Panc1 (cell line): ENCODE measurements at regions not wholly inside any gene's neighbourhood (a gene's known extent, or its start where the extent isn't known, plus 50 kb on each side); places are given as distances from the start of the nearest gene placed in this dataset.

Source experiments
- ATAC-seq: fragments of 200-7000 bp; cut with Tn5 transposase; 2 replicates; pipeline ENCODE4 v1.9.1; 2020; ENCODE audit warnings: mild to moderate bottlenecking, moderate library complexity
- BruUV-seq: library from RNA; stranded (reverse); fragments of 400-500 nt; replicated peaks from 2 replicates; lab custom pipeline; 2021; lab: Mats Ljungman, UMichigan
- CTCF ChIA-PET: fragments of 300-600 bp; sonication (Branson Sonifier 250); formaldehyde crosslinking; loops from one replicate; lab custom pipeline; 2022; ENCODE audit warnings: antibody characterized with exemption; lab: Charles Lee
- POLR2A ChIA-PET: fragments of 300-600 bp; sonication (Branson Sonifier 250); formaldehyde crosslinking; loops from one replicate; lab custom pipeline; 2022; ENCODE audit warnings: antibody characterized with exemption; lab: Charles Lee
- DNase-seq: peaks from one replicate; pipeline ENCODE4 v3.0.0-alpha.2; 2010; ENCODE audit warnings: low read depth, low spot score
- H3K27ac ChIP-seq: 2 replicates; pipeline ENCODE4 v1.5.1; 2011; ENCODE audit warnings: mild to moderate bottlenecking, low read length, inconsistent platforms
- H3K27me3 ChIP-seq: fragments of 200-500 bp; sonication (Bioruptor generic); 2 replicates; pipeline ENCODE4 v1.6.0; 2014; ENCODE audit warnings: low read length, inconsistent platforms; ENCODE audit not compliant: control insufficient read depth, insufficient read depth
- H3K36me3 ChIP-seq: fragments of 200-500 bp; sonication (Bioruptor generic); 2 replicates; pipeline ENCODE4 v1.5.1; 2014; ENCODE audit warnings: inconsistent platforms, mild to moderate bottlenecking, low read length, moderate library complexity; ENCODE audit not compliant: control insufficient read depth, insufficient read depth
- H3K4me1 ChIP-seq: 2 replicates; pipeline ENCODE4 v1.5.1; 2011; ENCODE audit warnings: inconsistent platforms, mild to moderate bottlenecking, low read length, moderate library complexity; ENCODE audit not compliant: control insufficient read depth, insufficient read depth
- H3K4me3 ChIP-seq, 2 experiments: 2 replicates each; pipeline ENCODE4 v1.5.1; 2011 to 2012; ENCODE audit warnings: low read depth in 2 of 2, low read length in 2 of 2, mild to moderate bottlenecking in 2 of 2, inconsistent platforms in 1 of 2, moderate library complexity in 1 of 2
- H3K9me3 ChIP-seq: fragments of 200-500 bp; sonication (Bioruptor generic); 2 replicates; pipeline ENCODE4 v1.5.1; 2014; ENCODE audit warnings: low read depth, mild to moderate bottlenecking, inconsistent platforms, low read length, moderate library complexity; ENCODE audit not compliant: control insufficient read depth, insufficient read depth
- POLR2AphosphoS5 ChIP-seq: IDR thresholded peaks from 2 replicates; pipeline ENCODE4 v1.6.1; 2012; ENCODE audit warnings: mild to moderate bottlenecking, low read depth, low read length, moderate library complexity
- SIN3A ChIP-seq: IDR thresholded peaks from 2 replicates; pipeline ENCODE4 v1.6.1; 2012; ENCODE audit warnings: low read depth, mild to moderate bottlenecking, low read length, moderate library complexity, borderline replicate concordance; ENCODE audit not compliant: insufficient read depth
- TCF7L2 ChIP-seq: IDR thresholded peaks from 2 replicates; pipeline ENCODE4 v1.6.1; 2011; ENCODE audit warnings: mild to moderate bottlenecking, low read depth, low read length, inconsistent platforms
- in situ Hi-C: cut with HindIII; loops from 2 replicates; pipeline ENCODE4 v1.10.0; 2016; ENCODE audit warnings: low sequenced_read_pairs, low pct_unique_long_range_greater_than_20kb
- intact Hi-C: fragments of 100-400 bp; cut with micrococcal nuclease; formaldehyde crosslinking; loops from one replicate; pipeline ENCODE4 v1.10.0; 2022; ENCODE audit not compliant: unreplicated experiment
- TF ChIP-seq, protein P1 (sequence below): fragments of 450-650 bp; IDR thresholded peaks from 2 replicates; pipeline ENCODE4 v1.5.1; 2017; ENCODE audit warnings: mild to moderate bottlenecking
- TF ChIP-seq, protein P2 (sequence below), 2 experiments: IDR thresholded peaks; 2 replicates each; pipeline ENCODE4 v1.6.1; 2011 to 2012; ENCODE audit warnings: low read depth in 2 of 2, control low read depth in 1 of 2, low read length in 1 of 2, mild to moderate bottlenecking in 1 of 2, moderate library complexity in 1 of 2; ENCODE audit not compliant: insufficient read depth in 1 of 2

- H3K27ac ChIP-seq: no peak overlapping the region
- H3K36me3 ChIP-seq: no peaks in the 10 kb centered on the region
- H3K9me3 ChIP-seq: no peaks in the 10 kb centered on the region
- TF ChIP-seq, protein P1, sequence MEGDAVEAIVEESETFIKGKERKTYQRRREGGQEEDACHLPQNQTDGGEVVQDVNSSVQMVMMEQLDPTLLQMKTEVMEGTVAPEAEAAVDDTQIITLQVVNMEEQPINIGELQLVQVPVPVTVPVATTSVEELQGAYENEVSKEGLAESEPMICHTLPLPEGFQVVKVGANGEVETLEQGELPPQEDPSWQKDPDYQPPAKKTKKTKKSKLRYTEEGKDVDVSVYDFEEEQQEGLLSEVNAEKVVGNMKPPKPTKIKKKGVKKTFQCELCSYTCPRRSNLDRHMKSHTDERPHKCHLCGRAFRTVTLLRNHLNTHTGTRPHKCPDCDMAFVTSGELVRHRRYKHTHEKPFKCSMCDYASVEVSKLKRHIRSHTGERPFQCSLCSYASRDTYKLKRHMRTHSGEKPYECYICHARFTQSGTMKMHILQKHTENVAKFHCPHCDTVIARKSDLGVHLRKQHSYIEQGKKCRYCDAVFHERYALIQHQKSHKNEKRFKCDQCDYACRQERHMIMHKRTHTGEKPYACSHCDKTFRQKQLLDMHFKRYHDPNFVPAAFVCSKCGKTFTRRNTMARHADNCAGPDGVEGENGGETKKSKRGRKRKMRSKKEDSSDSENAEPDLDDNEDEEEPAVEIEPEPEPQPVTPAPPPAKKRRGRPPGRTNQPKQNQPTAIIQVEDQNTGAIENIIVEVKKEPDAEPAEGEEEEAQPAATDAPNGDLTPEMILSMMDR: peak; percentile 50
- no peak for TF ChIP-seq TCF7L2
- intact Hi-C loops: no loop called here
- H3K27me3 ChIP-seq: no peaks in the 10 kb centered on the region
- ATAC-seq (peak; percentile 76; the same call in 1 of the 2 replicates), DNase-seq (peak; percentile 20)
- ChIA-PET CTCF (no interaction called here), POLR2A (no interaction called here)
- in situ Hi-C loops: no loop called here
- H3K4me3 ChIP-seq: no peak overlapping the region
- no peaks in the 10 kb centered on the region for H3K4me1 ChIP-seq
- BruUV-seq: no TSS peak
These were observed 379.8 kb downstream of the VRK1 start for GRCh38 chr14:97177016-97177415.

GRCh38 chr14:97177635-97178034 lies 380.5 kb downstream of the VRK1 start:
- H3K27ac ChIP-seq: no peak overlapping the region
- intact Hi-C loops (no loop called here), in situ Hi-C loops (no loop called here)
- ATAC-seq (no peak), DNase-seq (no peak)
- H3K9me3 ChIP-seq: no peaks in the 10 kb centered on the region
- H3K27me3 ChIP-seq: no peaks in the 10 kb centered on the region
- CTCF ChIA-PET: no interaction called here
- TF ChIP-seq, protein P1: no peak
- TF ChIP-seq POLR2AphosphoS5 (no peak), SIN3A (no peak), TCF7L2 (no peak)
- TF ChIP-seq, protein P2, sequence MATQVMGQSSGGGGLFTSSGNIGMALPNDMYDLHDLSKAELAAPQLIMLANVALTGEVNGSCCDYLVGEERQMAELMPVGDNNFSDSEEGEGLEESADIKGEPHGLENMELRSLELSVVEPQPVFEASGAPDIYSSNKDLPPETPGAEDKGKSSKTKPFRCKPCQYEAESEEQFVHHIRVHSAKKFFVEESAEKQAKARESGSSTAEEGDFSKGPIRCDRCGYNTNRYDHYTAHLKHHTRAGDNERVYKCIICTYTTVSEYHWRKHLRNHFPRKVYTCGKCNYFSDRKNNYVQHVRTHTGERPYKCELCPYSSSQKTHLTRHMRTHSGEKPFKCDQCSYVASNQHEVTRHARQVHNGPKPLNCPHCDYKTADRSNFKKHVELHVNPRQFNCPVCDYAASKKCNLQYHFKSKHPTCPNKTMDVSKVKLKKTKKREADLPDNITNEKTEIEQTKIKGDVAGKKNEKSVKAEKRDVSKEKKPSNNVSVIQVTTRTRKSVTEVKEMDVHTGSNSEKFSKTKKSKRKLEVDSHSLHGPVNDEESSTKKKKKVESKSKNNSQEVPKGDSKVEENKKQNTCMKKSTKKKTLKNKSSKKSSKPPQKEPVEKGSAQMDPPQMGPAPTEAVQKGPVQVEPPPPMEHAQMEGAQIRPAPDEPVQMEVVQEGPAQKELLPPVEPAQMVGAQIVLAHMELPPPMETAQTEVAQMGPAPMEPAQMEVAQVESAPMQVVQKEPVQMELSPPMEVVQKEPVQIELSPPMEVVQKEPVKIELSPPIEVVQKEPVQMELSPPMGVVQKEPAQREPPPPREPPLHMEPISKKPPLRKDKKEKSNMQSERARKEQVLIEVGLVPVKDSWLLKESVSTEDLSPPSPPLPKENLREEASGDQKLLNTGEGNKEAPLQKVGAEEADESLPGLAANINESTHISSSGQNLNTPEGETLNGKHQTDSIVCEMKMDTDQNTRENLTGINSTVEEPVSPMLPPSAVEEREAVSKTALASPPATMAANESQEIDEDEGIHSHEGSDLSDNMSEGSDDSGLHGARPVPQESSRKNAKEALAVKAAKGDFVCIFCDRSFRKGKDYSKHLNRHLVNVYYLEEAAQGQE (IDR thresholded peaks at IDR 0.05; ENCODE audit: insufficient read depth in 1 of 2, low read depth in 2 of 2, low read length in 1 of 2): no peak
- POLR2A ChIA-PET: no interaction called here
- H3K36me3 ChIP-seq: no peaks in the 10 kb centered on the region
- no peak overlapping the region for H3K4me3 ChIP-seq
- no peaks in the 10 kb centered on the region for H3K4me1 ChIP-seq
- no TSS peak for BruUV-seq
